HG03520 (cell line): ENCODE measurements at regions not wholly inside any gene's neighbourhood (a gene's known extent, or its start where the extent isn't known, plus 50 kb on each side); places are given as distances from the start of the nearest gene placed in this dataset.

Experiments used
- ATAC-seq: cut with Tn5 transposase; IDR thresholded peaks from one replicate; pipeline ENCODE4 v1.9.1; 2021; ENCODE audit warnings: mild to moderate bottlenecking, moderate library complexity; ENCODE audit not compliant: unreplicated experiment

DNA sequence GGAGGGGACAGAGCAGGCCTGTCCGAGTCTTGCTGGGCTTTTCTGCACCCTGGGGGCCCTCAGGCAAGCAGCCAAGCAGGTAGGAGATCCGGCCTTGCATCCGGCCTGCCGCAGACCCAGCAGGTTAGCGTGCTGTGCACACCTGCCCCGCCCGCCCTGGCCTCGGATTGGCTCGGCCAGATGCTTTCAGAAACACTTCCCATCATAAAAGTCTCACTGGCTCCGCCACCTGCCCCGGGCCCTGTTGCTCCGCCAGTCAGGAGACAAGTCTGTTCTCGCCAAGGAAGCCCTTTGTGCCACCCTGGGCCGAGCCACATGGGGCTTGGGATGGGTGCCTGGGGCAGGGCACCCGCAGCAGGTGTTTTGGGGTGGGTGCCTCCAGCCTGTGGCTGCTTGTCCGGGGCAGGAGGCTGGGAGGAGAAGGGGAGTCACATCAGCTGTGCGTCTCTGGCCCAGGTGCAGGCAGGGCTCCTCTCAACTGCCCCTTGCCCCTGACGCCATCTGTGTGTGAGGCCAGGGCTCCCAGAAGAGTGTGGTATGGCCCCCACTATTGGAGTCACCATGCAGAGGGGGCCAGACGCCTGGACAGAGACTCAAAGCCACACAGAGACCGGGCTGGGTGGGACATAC lies 228.2 kb upstream of the GSE1 start:
- ATAC-seq: no peak

DNA sequence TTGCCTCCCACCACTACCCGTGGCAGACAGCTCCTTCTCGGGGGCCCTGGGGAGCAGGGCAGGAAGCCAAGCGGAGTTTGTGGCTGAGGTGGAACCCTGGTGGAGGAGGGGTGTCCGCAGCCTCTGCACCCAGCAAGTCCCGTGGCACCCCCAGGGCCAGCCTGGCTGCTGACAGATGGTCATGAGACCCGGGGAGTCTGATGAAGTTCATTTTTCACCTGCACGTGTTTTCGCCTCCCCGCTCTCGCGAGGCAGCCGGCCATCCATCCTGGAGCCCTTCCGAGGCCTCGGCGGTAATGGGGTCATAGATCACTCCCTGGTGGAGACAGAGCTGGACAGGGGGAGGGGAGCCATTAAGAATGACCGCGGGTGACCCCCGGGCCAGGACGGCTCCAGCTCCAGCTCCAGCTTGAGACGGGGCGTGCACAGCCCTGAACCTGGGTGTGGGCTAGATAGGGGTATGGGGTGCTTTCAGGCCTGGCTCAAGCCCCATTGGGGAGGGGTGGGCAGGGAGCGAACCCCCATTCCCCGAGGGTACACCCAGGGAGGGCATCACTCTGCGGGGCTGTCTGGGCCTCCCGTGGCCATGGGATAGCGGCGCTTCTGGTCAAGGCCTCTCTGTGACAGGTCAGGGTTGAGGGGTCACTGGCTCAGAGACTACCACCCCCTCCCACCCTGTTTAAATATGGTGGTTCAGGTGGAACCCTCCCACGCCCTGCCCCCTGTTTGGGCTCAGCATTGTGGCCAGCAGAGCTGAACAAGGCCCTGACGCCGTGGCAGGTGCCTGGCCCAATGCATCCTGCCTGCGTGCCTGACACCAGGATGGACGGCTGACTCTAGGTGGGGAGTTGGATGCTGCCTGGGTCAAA lies 227.4 kb upstream of the GSE1 start:
- no peak for ATAC-seq

DNA sequence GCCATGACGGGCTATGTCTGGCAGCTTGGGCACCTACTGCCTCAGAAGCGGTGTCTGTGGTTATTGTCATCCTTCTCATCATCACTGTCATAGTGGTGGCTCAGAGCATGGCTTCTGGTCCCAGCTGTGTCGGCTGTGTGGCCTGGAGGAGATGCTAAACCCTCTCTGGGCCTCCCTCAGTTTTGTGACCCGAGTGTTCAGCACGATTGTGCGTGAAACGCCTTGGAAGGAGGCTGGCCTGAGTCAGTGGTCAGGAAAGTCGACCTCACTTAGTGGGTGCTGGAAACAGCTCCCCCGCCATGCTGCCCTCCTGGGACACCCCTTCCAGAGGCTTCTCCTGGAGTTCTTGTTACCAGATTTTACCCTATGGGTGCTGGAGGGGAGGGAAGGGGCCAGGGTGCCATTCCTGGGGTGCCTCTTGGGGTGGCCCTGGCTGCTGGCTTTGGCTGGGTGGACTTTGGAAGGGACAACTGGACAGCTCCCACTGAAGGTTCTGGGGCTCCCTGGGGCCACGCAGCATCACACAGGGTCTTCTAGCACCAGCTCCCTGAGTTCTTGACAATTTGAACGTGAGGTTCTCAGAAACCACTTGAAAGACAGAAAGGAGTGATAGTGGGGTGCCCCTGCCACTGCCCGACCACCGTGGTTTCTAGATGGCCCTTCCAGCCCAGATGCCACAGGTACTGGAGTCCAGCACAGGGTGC lies 226.5 kb upstream of the GSE1 start:
- no peak for ATAC-seq

DNA sequence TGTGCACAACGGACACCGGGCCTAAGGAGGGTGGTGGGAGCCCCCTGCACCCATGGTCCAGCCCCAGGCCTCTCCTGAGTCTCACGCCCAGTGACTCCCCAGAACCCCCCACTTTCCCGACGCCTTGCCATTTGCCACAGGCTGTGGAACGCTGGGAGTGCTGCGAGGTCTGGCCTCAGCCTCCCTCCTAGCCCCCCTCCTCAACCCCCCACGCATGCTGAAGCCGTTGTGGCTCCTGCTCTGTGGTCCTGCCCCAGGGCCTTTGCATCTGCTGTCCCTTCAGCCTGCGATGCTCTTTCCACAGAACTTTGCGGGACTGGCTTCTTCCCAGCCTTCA lies 226.0 kb upstream of the GSE1 start:
- ATAC-seq: no peak

DNA sequence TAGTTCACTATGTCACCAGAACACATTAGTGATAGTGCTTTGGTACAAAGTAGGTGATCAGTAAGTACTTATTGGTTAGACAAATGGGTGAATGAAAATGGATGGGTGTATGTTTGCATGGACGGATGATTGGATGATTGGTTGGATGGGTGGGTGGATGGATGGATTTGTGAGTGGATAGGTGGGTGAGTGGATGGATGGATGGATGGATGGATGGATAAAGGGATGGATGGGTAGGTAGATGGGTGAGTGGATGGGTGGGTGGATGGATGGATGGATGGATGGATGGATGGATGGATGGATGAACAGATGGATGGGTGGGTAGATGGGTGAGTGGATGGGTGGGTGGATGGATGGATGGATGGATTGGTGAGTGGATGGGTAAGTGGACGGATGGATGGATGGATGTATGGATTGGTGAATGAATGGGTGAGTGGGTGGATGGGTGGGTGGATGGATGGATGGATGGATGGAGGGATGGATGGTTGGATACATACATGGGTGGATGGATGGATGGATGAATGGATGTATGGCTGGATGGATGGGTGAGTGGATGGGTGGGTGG lies 225.3 kb upstream of the GSE1 start:
- no peak for ATAC-seq

DNA sequence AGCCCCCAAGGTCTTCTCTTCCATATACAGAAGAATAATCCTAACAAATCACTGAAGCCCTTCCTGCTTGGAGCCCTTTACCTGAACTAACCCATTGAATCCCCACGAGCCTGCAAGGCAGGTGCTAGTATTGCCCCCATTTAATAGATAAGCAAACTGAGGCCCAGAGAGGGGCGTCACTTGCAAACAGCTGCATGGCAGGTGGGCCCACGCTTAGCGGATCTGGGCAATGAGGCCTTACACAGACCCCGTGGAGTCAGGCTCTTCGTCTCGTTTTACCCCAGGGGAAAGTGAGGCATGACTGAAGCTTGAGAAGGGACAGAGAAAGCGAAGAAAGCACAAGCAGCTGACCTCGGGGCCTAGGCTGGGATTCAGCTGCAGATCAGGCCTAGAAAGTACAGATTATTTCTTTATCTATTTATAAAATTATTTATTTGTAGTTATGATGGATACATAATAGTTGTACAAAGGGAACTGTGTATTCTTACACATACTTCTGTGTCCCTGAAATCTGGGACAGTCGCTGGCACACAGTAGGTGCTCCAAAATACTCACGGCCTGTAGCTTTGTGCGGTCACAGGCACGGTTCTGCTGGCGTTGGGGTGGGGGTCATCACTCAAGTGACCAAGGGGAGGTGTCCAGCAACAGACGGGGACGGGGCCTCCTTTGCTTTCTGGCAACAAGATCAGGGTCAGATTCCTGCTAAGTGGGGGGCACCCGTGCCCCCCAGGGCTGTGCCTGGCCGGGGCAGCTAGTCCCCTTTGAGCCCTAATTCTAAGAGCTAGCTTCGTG lies 223.2 kb upstream of the GSE1 start:
- ATAC-seq: no peak

DNA sequence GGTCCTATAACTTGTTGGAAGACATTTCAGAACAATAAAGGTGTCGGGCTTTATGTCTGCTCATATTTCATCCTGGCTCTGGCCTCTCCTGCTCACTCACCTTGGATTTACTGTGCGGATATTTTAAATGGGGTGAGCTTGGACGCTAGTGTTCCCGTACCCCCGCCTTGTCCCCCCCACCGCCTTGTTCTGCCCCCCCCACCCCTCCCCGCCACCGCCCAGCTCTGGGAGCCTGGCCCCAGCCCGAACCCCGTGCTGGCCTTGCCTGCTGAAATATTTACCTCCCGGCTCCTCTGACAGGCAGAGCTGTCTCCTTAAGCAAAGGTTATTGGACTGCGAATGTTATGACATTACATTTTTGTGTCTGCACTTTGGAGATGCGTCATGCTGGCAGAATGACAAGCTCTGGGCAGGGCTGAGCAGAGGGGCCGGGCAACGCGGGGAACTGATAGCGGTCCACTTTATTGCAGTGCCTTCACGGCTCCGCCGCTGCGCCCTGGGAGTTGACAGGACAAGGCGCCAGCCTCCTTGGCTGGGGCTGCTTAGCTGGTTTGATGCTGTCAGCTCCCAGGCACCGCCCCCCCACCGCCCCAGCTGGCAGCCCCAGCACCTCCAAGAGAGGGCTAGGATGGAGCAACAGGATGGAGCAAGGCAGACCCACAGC lies 222.5 kb upstream of the GSE1 start:
- ATAC-seq: no peak

DNA sequence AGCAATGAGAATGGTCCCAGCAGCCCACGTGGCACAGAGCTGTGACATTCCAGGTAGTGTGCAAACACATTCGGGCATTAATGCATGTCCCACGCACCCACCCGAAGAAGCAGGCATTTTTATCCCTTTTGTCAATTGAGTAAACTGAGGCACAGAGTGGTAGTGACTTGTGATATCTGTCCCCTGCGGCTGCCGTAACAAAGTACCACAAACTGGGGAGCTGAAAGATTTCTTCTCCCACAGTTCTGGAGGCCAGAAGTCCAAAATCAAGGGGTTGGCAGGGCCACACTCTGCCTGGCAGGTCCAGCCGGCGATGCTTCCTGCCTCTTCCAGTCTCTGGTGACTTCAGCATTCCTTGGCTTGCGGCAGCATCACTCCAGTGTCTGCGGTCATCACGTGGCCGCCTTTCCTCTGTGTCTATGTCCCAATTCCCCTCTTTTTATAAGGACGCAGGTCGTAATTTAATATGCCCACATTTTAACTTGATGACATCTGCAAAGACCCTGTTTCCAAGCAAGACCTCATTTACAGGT lies 221.9 kb upstream of the GSE1 start:
- ATAC-seq: no peak

DNA sequence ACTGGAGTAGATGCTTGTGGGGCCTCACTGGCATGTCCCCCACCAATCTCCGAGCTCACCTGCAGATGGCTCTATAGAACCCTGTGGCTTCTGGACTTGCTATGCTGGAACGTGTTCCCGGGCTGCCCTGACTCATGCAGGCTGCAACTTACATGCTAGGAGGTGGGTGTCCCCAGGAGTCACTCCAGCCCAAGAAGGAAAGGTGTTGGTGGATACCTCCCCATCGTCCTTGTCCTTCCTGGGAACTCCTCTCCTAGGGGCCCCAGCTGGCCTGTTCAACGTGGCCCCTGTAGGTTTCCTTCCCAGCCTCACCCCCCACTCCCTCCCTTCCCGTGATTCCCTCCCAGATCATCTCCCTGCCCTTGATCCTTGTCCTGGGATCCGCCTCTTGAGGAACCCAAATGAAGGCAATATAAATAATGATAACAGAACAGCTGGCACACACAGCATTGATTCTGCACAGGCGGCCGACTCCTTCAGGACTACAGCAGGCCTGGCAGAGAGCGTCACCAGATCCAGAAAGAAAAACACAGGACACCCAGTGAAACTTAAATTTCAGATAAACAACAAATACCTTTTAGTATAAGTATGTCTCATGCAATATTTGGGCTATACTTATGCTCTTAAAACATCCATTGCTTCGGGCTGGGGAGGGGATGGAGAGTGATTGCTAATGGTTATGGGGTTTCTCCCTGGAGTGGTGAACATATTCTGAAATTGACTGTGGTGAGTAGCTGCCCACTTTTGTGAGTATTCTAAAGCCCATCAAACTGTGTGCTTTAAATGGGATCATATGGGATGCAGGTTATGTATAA lies 221.1 kb upstream of the GSE1 start:
- no peak for ATAC-seq

DNA sequence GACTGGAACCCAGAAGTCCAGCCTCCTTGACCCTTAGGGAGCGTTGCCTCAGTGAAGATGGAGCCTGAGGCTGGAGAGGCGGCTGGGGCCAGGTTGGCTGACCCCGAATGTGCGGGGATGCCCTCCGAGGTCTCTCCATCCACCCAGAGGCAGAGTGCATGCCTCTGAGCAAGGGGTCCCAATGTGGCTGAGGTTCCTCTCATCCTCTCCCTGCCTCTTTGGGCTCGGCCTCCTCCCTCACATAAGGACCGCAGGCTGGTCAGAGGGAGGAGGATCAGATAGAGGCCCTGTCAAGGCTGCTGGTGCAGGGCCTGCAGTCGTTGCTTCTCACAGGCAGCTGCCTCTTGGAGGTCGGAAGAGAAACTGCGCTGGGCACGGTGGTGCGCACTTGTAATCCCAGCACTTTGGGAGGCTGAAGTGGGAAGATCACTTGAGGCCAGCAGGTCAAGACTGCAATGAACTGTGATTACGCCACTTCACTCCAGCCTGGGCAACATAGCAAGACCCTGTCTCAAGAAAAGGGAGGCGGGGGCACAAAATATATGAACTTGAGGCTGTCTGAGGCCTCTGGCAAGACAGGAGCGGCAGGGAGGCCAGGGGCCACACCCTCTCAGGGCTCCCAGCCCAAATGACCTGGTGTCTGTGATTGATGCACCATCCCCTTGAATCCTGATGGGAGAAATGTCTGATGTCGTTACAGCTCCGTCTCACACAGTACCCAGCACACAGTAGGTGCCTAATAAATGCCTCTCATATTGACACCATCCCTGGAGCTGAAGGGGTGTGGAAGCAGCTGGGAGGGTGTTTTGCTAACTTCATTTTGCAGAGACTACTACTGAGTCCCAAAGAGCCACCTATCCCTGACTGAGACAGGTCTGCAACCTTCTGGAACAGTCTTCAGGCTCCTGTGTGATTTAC lies 220.1 kb upstream of the GSE1 start:
- no peak for ATAC-seq

DNA sequence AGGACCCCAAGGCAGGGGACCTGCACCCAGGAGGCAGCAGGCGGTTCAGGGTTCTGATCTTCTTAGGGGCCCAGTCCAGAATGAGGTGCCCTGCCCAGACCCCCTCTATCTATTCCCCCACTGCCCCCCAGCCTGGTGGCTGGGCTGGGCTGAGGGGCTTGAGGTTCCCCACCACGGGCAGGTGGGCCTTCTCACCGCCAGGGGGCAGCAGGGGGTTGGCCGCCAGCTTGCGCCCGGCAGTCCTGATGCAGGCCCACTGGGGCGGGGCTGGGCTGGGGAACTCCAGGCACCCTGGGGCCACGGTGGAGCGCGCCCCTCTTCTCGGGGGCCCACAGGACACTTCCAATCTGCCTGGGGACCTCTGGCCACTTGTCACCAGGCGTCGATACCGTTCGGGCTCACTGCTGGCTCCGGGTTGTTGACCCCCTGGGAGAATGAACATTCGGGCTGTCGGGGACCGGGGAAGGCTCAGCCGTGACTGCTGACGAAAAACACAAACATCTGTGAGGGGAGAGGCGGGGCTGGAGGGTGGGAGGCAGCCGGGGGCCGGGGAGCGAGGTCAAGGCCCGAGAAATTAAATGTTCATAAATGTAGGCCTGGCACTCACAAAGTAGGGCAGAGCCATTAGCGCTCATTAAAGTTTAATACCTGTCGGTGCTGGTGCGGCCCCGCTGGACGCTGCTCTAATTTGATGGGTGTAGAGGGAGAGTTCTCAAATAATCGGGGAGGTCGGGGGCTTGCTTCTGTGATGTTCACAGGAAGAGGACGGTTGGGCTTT lies 219.3 kb upstream of the GSE1 start:
- no peak for ATAC-seq

DNA sequence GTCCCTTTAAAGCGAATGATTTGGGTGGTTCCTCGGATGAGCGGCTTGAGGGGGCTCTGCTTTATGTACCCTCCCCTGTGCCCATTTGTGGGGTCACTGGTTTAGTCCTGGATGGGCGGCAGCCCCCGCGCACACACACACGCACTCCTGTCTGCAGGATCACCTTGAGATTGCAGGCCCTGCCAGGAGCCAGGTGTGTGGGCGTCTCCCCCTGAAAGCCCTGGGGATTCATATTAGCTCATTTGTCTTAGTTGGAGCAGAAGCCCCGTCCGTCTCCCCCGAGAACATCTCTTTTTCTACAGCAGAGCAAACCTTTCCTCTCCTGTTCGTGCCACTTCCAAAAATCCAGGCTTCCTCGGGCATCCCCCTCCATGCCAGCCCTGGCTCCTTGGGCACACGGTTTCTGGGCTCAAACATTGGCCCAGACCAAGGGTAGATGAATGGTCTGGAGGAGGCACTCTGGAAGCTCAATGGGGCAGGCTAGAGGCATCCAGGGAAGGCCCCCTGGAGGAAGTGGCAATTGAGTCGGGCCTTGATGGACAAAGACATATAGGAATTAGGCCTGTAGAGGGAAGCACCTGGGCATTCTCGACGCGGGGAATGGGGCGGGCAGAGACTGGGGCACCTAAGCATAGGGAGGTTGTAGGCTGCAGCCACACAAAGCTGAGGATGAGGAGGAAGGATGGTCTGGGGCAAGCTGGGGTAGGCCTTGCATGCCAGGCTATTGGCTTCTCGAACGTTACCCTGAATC lies 218.5 kb upstream of the GSE1 start:
- no peak for ATAC-seq

DNA sequence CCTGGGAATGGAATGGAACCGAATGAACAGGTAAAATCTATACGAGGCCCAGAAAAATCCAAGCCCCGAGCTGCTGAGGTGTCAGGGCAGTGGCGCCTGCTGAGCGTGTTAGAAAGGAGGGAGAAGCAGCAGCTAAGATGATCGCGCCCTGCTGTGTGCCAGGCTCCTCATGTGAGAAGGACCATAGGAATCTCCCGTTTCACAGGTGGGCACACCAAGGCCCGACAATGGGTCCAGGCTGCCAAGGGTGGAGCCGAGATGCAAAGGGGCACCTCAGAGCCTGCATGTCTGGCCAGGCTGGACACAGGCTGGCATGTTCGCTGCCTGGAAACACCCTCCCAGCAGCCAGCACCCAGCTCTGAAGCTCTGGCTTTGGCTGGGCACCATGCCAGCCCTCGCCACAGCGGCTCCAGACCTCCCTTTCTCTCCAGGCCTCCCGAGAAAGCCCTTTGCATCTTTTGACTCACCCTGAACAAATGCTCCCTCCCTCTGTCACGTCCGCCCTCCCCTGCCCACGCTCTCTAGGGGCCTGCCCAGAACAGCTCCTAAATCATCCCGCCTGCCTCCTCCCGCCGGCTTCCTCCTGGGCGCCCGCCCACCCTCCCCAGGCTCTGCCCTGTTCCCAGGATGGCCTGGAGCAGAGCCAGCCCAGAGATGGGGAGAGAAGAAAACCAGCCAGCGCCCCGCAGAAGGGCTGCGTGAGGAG lies 217.8 kb upstream of the GSE1 start:
- ATAC-seq: no peak

DNA sequence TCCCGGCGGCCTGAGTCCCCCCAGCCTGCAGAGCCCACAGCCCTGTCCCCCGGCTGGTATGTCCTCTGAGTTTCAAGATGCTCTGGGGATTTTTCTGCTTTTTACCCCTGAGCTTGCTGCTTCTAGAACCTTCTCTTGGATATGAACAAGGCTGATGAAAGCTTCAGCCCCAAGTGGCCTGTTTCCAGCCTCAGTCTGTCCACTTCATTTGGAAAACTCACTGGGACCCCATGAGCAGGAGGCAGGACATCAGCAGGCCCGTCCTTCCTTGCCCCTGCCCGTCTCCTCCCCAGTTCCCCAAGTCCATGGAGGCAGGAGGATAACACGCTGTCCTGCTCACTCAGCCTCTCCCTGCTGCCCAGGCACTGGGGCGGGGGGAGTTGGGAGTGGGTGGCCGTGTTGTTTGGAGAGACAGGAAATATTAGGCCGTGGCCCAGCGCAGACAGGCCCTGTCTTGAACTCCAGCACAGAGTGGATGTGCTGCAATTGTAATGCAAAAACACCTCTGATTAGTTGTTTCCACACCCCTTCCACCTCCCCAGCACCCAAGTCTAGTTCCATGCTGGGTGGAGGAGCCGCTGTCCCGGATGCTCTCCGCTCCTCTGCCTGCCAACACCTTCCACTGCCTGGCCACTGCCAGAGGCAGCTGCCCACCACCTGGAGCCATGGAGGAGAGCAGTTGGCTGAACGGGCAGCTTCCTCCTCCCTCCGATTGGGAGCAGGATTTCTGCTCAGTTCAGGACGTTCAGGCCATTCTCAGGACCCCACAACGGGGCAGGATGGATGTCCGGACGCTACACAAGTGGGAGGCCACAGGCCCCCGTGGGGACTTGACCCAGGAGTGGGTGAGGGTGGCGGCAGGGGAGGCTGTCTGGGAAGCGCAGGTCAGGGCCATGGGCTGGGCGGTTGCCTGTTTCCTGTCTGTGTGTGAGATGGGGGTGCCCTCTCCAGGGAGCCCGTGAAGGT lies 216.9 kb upstream of the GSE1 start:
- ATAC-seq: no peak
